ENCODE measurements at regions not wholly inside any gene's neighbourhood (a gene's known extent, or its start where the extent isn't known, plus 50 kb on each side); places are given as distances from the start of the nearest gene placed in this dataset.
"Not testable (repeated sequence)": the region's sequence is repeated elsewhere in the genome, so short reads cannot be mapped to it uniquely, and the experiment has no call there.

DNA sequence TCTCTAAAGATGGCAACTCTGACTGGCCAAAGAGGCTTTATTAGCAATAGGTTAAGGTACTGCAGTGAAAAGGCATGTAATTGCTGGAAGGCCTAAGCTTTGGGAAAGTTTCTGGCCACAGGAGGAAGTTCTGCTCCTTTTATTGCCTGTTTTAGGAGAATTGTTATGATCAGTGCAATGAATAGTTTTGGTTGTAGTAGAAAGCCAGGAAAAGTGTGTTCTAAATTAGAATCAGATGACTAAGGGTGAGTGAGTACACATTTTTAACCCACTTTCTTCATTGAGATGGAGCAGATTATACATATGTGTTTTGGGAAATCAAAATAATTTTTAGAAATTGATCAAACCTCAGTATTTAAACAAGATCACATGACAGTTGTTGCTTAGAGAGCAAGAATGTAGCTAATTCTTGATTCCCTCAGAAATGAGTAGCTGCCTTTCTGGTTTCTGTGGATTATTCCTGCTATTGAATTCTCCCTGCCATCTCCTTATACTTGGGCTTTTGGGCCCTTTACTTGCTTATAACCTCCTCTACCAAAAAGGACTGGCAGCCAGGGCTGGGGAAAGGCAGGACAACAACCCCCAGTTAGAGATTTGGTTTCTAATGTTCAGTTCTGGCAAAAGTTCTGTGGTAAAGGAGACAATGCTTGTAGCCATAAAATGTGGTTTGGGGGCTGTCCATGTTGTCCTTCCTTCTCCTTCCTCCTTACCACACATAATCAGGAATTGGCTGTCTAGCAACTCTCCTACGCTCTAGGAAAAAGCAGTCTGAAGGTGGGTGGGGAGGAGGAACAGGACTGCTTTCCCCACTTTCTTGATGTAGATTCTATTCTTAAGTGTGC, 217.1 kb downstream of the SLC38A4 start:
- H3K27me3 ChIP-seq (replicated peaks; ENCODE audit: control insufficient read depth, insufficient read depth, low read length, poor library complexity, severe bottlenecking) = no peaks in the 10 kb centered on the region
- H3K4me1 ChIP-seq (ENCODE audit: control insufficient read depth, insufficient read depth, low read length, poor library complexity, severe bottlenecking) = peaks cover 26% of the 10 kb centered on the region
- H3K9me3 ChIP-seq (ENCODE audit: control insufficient read depth, low read length) = no peaks in the 10 kb centered on the region
- H3K36me3 ChIP-seq (ENCODE audit: control insufficient read depth, insufficient read depth, low read length) = no peaks in the 10 kb centered on the region
- DNase-seq = no peak
- H3K27ac ChIP-seq (ENCODE audit: insufficient read depth, low read length, poor library complexity, severe bottlenecking) = no peak overlapping the region
- H3K4me3 ChIP-seq (ENCODE audit: insufficient read depth, low read depth, low read length, poor library complexity, severe bottlenecking) = peak overlapping the region; percentile 7

DNA sequence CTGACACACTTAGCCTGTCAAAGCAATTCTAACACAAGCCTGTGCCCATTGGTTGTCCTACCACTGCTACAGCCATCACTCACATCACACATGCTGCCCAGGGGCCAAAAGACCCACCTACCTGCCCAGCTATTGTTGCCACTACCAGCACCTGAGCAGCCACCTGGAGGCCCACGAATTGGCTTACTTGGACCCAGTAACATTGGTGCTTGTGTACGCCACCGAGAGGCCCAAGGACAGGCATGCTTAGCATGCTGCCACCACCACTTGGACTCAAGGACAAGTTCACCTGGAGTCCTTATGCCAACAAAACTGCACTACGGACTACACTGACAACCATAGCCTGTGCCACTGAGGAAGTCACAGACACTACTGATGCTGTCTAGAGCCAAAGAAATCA, 221.1 kb downstream of the SLC38A4 start:
- H3K27me3 ChIP-seq (replicated peaks; ENCODE audit: control insufficient read depth, insufficient read depth, low read length, poor library complexity, severe bottlenecking) = no peaks in the 10 kb centered on the region
- no peaks in the 10 kb centered on the region for H3K9me3 ChIP-seq (ENCODE audit: control insufficient read depth, low read length)
- no peak for DNase-seq
- peaks cover 15% of the 10 kb centered on the region for H3K4me1 ChIP-seq (ENCODE audit: control insufficient read depth, insufficient read depth, low read length, poor library complexity, severe bottlenecking)
- no peaks in the 10 kb centered on the region for H3K36me3 ChIP-seq (ENCODE audit: control insufficient read depth, insufficient read depth, low read length)
- no peak overlapping the region for H3K4me3 ChIP-seq (ENCODE audit: insufficient read depth, low read depth, low read length, poor library complexity, severe bottlenecking)
- H3K27ac ChIP-seq (ENCODE audit: insufficient read depth, low read length, poor library complexity, severe bottlenecking) = no peak overlapping the region

DNA sequence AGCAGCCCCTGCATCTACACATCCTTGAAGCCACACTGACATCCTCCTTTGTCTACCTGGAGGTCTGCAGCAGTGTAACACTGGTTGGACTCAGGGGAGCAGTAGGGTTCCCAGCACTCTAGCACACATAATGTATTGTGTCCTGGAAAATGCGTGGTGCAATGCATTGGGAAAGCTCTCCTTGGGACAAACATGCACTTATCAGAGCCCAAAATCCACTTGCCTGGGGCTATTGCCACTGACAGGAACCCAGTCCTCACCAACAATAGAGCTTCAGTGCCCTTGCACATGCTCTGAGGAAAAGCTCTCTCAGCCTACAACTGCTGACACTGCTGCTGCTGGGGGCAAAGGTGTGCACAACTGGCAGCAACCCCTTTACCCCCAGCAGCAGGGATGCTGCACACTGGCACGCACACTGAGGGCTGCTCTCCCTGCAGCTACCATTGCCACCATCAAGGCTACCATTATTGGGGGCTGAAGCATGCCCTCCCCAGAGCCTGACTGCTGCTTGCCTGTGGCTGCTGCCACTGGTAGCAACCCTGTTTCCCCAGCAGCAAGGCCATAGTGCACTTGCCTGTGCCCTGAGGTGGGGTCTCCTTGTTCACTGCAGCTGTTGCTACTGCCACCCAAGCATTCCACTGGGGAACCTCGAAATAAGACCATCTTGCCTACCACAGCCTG, 221.9 kb downstream of the SLC38A4 start:
- no peak for DNase-seq
- Histone ChIP-seq H3K4me3 (ENCODE audit: insufficient read depth, low read depth, low read length, poor library complexity, severe bottlenecking) (no peak overlapping the region), H3K4me1 (ENCODE audit: control insufficient read depth, insufficient read depth, low read length, poor library complexity, severe bottlenecking) (peaks cover 7% of the 10 kb centered on the region), H3K27ac (ENCODE audit: insufficient read depth, low read length, poor library complexity, severe bottlenecking) (no peak overlapping the region), H3K36me3 (ENCODE audit: control insufficient read depth, insufficient read depth, low read length) (no peaks in the 10 kb centered on the region), H3K27me3 (replicated peaks; ENCODE audit: control insufficient read depth, insufficient read depth, low read length, poor library complexity, severe bottlenecking) (no peaks in the 10 kb centered on the region), H3K9me3 (ENCODE audit: control insufficient read depth, low read length) (no peaks in the 10 kb centered on the region)

DNA sequence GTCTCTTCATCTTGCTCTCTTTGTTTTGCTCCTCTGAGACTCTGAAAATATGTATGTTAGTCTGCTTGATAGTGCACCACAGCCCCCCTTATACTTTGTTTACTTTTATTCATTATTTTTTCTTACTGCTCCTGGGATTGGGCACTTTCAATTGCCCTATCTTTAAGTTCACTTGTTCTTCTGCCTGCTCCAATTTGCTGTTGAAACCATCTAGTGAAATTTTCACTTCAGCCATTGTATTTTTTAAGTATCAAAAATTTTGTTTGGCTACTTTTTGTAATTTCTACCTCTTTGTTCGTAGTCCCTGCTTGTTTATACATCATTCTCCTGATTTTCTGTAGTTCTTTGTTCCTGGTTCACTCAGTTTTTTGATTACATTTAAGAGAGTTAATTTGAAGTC, 223.3 kb downstream of the SLC38A4 start:
- Histone ChIP-seq H3K27me3 (replicated peaks; ENCODE audit: control insufficient read depth, insufficient read depth, low read length, poor library complexity, severe bottlenecking) (no peaks in the 10 kb centered on the region), H3K4me1 (ENCODE audit: control insufficient read depth, insufficient read depth, low read length, poor library complexity, severe bottlenecking) (no peaks in the 10 kb centered on the region), H3K9me3 (ENCODE audit: control insufficient read depth, low read length) (no peaks in the 10 kb centered on the region), H3K36me3 (ENCODE audit: control insufficient read depth, insufficient read depth, low read length) (no peaks in the 10 kb centered on the region), H3K4me3 (ENCODE audit: insufficient read depth, low read depth, low read length, poor library complexity, severe bottlenecking) (no peak overlapping the region), H3K27ac (ENCODE audit: insufficient read depth, low read length, poor library complexity, severe bottlenecking) (no peak overlapping the region)
- DNase-seq = no peak

DNA sequence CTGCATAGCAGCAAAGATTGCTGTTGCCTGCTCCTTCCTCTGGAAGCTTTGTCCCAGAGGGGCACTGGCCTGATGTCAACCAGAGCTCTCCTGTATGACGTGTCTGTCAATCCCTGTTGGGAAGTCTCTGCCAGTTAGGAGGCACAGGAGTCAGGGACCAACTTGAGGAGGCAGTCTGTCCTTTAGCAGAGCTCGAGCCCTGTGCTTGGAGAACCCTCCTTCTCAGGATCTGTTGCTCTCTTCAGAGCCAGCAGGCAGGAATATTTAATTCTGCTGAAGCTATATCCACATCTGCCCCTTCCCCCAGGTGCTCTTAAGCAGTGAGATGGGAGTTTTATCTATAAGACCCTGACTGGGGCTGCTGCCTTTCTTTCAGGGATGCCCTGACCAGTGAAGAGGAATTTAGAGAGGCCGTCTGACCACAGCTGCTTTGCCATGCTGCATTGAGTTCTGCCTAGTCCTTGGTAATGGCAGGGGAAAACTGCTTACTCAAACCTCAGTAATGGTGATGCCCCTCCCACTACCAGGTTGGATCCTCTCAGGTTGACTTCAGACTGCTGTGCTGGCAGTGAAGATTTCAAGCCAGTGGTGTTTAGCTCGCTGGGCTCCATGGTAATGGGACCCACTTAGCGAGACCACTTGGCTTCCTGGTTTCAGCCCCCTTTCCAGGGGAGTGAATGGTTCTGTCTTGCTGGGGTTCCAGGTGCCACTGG, 218.6 kb upstream of the SLC38A2 start:
- Histone ChIP-seq H3K36me3 (ENCODE audit: control insufficient read depth, insufficient read depth, low read length) (no peaks in the 10 kb centered on the region), H3K27me3 (replicated peaks; ENCODE audit: control insufficient read depth, insufficient read depth, low read length, poor library complexity, severe bottlenecking) (no peaks in the 10 kb centered on the region), H3K27ac (ENCODE audit: insufficient read depth, low read length, poor library complexity, severe bottlenecking) (no peak overlapping the region), H3K9me3 (ENCODE audit: control insufficient read depth, low read length) (no peaks in the 10 kb centered on the region), H3K4me1 (ENCODE audit: control insufficient read depth, insufficient read depth, low read length, poor library complexity, severe bottlenecking) (peaks cover under 1% of the 10 kb centered on the region), H3K4me3 (ENCODE audit: insufficient read depth, low read depth, low read length, poor library complexity, severe bottlenecking) (no peak overlapping the region)
- no peak for DNase-seq

DNA sequence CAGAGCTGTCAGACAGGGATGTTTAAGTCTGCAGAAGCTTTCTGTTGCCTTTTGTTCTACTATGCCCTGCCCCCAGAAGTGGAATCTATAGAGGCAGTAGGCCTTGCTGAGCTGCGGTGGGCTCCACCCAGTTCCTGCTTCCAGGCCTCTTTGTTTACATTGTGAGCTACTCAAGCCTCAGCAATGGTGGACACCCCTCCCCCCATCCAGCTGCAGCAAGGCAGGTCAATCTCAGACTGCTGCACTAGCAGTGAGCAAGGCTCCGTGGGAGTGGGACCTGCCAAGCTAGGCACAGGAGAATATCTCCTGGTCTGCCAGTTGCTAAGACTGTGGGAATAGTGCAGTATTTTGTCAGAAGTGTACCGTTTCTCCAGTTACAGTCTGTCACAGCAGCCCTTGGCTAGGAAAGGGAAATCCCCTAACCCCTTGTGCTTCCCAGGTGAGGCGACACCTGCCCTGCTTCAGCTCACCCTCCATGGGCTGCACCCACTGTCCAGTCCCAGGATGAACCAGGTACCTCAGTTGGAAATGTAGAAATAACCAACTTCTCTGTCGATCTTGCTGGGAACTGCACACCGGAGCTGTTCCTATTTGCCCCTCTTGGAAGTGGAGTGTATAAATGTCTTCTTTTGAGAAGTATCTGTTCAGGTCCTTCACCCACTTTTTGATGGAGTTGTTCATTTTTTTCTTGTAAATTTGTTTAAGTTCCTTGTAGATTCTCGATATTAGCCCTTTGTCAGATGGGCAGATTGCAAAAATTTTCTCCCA, 213.5 kb upstream of the SLC38A2 start:
- Histone ChIP-seq H3K27ac (ENCODE audit: insufficient read depth, low read length, poor library complexity, severe bottlenecking) (no peak overlapping the region), H3K27me3 (replicated peaks; ENCODE audit: control insufficient read depth, insufficient read depth, low read length, poor library complexity, severe bottlenecking) (no peaks in the 10 kb centered on the region), H3K36me3 (ENCODE audit: control insufficient read depth, insufficient read depth, low read length) (no peaks in the 10 kb centered on the region), H3K4me1 (ENCODE audit: control insufficient read depth, insufficient read depth, low read length, poor library complexity, severe bottlenecking) (peaks cover 11% of the 10 kb centered on the region), H3K9me3 (ENCODE audit: control insufficient read depth, low read length) (no peaks in the 10 kb centered on the region), H3K4me3 (ENCODE audit: insufficient read depth, low read depth, low read length, poor library complexity, severe bottlenecking) (peak overlapping the region; percentile 12)
- peak in 1 of 3 donors; percentile 12 for DNase-seq

DNA sequence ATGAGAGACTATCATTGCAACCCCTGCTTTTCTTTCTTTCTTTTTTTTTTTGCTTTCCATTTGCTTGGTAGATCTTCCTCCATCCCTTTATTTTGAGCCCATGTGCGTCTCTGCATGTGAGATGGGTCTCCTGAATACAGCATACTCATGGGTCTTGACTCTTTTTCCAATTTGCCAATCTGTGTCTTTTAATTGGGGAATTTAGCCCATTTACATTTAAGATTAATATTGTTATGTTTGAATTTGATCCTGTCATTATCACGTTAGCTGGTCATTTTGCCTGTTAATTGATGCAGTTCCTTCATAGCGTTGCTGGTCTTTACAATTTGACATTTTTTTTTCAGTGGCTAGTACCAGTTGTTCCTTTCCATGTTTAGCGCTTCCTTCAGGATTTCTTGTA, 211.5 kb upstream of the SLC38A2 start:
- H3K4me1 ChIP-seq (ENCODE audit: control insufficient read depth, insufficient read depth, low read length, poor library complexity, severe bottlenecking) = peaks cover 11% of the 10 kb centered on the region
- H3K27me3 ChIP-seq (replicated peaks; ENCODE audit: control insufficient read depth, insufficient read depth, low read length, poor library complexity, severe bottlenecking); H3K4me3 ChIP-seq (ENCODE audit: insufficient read depth, low read depth, low read length, poor library complexity, severe bottlenecking); H3K9me3 ChIP-seq (ENCODE audit: control insufficient read depth, low read length); H3K27ac ChIP-seq (ENCODE audit: insufficient read depth, low read length, poor library complexity, severe bottlenecking); H3K36me3 ChIP-seq (ENCODE audit: control insufficient read depth, insufficient read depth, low read length); DNase-seq: not testable (repeated sequence)

DNA sequence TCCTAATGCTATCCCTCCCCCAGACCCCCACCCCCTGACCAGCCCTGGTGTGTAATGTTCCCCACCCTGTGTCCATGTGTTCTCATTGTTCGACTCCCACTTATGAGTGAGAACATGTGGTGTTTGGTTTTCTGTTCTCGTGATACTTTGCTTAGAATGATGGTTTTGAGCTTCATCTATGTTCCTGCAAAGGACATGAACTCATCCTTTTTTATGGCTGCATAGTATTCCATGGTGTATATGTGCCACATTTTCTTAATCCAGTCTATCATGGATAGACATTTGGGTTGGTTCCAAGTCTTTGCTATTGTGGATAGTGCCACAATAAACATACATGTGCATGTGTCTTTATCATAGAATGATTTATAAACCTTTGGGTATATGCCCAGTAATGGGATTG, 209.4 kb upstream of the SLC38A2 start:
- DNase-seq; H3K4me3 ChIP-seq (ENCODE audit: insufficient read depth, low read depth, low read length, poor library complexity, severe bottlenecking); H3K27ac ChIP-seq (ENCODE audit: insufficient read depth, low read length, poor library complexity, severe bottlenecking); H3K36me3 ChIP-seq (ENCODE audit: control insufficient read depth, insufficient read depth, low read length); H3K9me3 ChIP-seq (ENCODE audit: control insufficient read depth, low read length); H3K27me3 ChIP-seq (replicated peaks; ENCODE audit: control insufficient read depth, insufficient read depth, low read length, poor library complexity, severe bottlenecking): not testable (repeated sequence)
- peaks cover 11% of the 10 kb centered on the region for H3K4me1 ChIP-seq (ENCODE audit: control insufficient read depth, insufficient read depth, low read length, poor library complexity, severe bottlenecking)

DNA sequence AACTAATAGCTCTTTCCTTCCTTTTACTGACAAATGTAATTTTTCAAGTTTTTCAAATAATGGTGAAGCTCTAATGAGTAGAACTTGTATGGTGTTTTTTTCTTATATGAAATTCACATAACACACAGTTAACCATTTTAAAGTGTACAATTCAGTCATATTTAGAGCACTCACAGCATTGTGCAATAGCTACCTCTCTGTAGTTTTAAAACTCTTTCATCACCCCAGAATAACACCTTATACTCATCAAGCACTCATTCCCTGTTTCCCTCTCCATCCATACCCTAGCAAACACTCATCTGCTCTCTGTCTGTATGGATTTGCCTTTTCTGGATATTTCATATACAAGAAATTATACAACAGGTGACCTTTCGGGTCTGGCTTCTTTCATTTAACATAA, 207.9 kb upstream of the SLC38A2 start:
- H3K4me1 ChIP-seq (ENCODE audit: control insufficient read depth, insufficient read depth, low read length, poor library complexity, severe bottlenecking) = peaks cover 5% of the 10 kb centered on the region
- no peaks in the 10 kb centered on the region for H3K36me3 ChIP-seq (ENCODE audit: control insufficient read depth, insufficient read depth, low read length)
- H3K27me3 ChIP-seq (replicated peaks; ENCODE audit: control insufficient read depth, insufficient read depth, low read length, poor library complexity, severe bottlenecking) = no peaks in the 10 kb centered on the region
- H3K4me3 ChIP-seq (ENCODE audit: insufficient read depth, low read depth, low read length, poor library complexity, severe bottlenecking) = no peak overlapping the region
- no peaks in the 10 kb centered on the region for H3K9me3 ChIP-seq (ENCODE audit: control insufficient read depth, low read length)
- H3K27ac ChIP-seq (ENCODE audit: insufficient read depth, low read length, poor library complexity, severe bottlenecking) = no peak overlapping the region
- DNase-seq = no peak
